Umbilical cord (tissue), 1 donor: ENCODE measurements at regions not wholly inside any gene's neighbourhood (a gene's known extent, or its start where the extent isn't known, plus 50 kb on each side); places are given as distances from the start of the nearest gene placed in this dataset.

Experiments used
- DNase-seq: peaks from one replicate; pipeline ENCODE4 v3.0.0-alpha.2; 2015; ENCODE audit warnings: low spot score

GRCh38 chr2:167431949-167432348, 543.7 kb downstream of the XIRP2 start:
- DNase-seq: no peak

DNA sequence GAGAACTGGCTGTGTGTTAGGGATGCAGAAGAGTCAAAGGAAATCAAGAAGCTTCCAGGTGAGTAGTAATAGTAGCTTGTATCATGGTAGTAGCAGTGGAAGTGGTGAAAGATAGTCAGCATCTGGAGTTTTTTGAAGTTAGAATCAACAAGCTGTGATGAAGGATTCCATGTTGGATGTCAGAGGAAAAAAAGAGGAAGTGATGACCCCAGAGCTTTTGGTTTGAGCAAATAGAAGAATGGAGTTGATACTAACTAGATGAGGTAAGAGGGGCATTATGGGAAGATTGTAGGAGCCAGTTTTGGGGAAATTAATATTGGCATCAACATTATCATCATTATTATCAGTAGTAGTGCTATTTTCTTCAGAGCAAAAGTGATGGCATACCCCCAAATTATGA, 542.2 kb downstream of the XIRP2 start:
- no peak for DNase-seq

GRCh38 chr2:167424803-167425755, 536.8 kb downstream of the XIRP2 start:
- no peak for DNase-seq

DNA sequence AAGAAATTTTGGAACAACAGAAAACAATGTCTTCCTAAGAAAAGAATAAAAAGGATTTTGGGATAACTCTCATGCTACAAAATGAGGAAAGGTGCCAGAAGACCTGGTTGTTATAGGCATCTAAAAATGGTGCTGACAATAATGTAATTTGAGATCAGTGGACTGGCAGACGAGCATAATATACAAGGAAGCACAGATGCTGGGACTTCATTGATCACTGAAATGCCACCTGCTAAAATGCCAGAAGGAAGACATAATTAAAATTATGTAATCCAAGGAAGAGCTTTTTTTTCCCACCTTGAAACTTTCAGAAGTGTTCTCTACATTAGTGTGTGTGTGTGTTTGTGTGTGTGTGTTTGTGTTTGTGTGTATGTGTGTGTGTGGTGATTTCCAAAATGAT, 535.9 kb downstream of the XIRP2 start:
- no peak for DNase-seq

DNA sequence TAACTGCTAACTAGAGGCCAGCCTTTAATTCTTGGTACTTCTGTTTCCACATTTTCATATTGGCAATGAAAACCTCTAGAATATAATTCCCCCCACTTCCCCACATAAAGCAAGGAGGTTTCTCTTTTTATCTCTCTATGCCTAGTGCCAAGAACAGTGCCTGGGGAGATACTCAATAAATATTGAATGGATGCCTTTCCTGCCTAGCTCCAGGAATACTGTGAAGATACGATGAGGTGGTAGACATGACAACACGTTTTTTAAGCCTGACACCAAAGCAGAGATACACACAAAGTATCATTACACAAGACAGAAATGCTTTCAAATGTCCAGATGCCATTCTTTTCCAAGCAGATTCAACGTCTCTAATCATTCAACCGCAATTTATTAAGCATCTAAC, 535.5 kb downstream of the XIRP2 start:
- no peak for DNase-seq

DNA sequence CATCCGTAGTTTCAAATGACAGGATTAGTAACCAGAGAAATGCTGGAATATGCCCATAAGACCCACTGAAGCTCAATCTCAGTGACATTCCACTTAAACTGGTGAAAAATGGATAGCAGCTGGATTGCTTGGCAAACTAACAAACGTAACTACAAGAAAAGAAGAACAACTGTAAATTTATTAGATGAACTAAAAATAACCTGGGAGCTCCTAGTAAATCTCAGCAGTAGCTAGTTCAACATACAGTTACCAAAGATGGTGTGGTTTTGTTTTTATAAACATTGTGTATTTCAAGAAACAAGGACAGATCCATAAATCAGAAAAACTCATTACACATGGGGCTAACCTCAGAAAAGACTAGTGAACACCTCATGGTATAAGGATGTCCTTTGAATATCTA, 531.9 kb downstream of the XIRP2 start:
- DNase-seq: peak; percentile 29

DNA sequence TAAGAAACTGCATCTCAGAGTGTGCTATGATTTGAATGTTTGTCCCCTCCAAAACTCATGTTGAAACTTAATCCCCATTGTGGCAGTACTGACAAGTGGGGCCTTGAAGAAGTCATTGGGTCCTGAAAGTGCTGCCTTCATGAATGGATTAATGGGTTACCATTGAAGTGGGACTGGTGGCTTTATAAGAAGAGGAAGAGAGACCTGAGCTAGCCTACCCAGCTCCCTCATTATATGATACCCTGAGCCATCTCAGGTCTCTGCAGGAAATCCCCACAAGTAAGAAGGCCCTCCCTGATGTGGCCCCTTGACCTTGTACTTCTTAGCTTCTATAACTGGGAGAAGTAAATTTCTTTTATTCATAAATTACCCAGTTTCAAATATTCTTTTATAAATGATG, 526.8 kb downstream of the XIRP2 start:
- DNase-seq: no peak

- DNase-seq: no peak
Observed at GRCh38 chr2:167411367-167411766, 523.1 kb downstream of the XIRP2 start.

- DNase-seq: no peak
Observed at GRCh38 chr2:167406558-167406957, 518.3 kb downstream of the XIRP2 start.

DNA sequence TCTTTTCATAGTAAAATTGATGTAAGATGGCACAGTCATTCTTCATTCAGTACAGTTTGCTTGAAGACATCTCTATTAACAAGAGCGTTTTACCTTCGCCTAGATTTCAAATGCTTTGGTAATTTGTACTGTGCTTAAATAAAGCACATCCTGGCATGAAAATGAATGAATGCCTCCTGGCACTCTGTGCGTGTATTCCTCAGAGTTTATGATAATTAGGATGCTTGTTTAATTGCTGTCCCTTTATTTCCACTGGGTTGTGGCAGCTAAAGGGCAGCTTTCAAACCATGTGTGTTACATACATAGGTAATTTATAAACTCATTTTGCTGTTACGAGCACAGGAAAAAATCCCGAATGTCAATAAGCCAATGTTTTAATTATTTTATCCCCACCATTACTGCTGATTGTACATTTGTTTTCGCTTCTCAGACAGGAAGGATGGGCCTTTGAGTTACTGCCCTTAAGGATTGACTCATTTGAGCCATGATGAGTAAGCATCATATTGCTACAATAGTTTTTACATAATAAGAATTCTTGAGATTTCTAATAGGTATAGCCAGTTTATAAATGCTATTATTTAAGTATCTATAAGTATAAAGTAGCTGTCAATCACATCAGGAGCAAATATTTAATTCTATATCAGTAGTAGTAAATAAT, 516.5 kb downstream of the XIRP2 start:
- no peak for DNase-seq

DNA sequence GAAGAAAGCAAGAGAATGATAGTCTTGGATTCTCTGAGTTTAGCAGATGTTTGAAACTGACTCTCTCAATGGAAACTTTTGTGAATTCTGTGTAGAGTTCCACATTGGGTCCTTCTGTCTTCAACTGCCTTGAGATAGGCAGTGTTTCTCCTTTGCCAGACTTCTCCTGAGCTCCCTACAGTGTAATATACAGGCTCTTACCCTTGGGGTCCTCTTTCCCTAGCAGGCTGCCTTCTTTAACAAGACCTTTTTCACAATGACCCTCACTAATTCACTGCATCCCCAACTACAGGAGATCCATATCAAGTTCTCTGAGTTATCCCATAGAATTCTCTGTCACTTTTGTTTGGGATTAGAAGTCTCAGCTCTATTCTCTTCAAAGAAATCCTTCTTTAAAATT, 513.0 kb downstream of the XIRP2 start:
- DNase-seq: no peak

GRCh38 chr2:167400546-167400945, 512.3 kb downstream of the XIRP2 start:
- no peak for DNase-seq

DNA sequence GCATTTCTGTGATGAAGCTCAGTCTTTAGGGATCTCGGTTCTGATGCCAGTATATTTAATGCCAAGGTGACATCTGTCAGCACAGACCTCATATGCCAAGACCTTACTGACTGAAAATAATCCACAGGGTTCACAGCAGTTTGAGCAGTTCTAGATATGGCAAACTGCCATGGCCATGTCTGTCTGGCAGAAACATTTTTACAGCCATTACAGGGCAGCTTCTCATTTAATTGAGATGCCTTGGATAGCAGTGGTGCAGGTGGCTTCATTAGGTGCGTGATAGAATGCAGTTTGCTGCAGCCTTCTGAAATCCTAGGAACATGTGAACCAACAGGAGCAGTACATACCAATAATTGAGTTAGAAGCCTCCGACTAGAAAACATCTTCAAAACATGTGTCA, 510.6 kb downstream of the XIRP2 start:
- no peak for DNase-seq

DNA sequence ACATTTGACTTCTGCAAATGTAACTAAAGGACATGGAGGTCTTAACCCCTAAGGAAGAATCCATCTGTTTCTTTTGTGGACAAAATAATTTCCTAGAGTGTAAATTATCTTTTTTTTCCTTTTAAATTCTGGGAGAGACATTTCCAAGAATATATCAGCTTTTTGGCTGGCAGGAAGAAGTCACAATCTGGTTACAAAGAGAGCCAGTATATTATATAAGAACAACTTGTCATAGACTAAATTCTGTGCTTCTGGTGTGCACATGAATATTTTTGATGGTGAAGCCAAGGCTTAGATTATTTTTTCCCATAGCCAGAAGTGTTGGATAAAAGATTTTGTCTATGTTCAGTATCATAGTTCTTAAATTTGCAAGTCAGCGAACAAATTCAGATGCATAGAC, 500.6 kb downstream of the XIRP2 start:
- DNase-seq: no peak

DNA sequence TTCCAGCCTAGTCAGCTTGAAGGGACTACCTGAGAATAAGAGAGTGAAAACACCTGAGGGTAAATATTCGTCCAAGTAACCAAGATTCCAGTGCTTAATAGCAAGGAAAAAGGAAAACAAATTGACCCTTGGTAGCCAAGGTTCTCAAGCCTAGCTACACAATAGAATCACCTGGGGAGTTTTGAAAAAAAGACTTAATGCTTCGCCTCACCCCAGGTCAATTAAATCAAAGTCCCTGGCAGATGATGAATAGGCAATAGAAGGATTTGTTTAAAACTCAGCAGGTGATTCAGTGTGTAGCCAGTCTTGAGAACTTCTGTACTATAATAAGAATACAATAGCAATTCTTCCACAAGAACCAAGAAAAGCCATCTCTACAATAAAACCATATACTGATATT, 500.2 kb downstream of the XIRP2 start:
- DNase-seq: no peak

DNA sequence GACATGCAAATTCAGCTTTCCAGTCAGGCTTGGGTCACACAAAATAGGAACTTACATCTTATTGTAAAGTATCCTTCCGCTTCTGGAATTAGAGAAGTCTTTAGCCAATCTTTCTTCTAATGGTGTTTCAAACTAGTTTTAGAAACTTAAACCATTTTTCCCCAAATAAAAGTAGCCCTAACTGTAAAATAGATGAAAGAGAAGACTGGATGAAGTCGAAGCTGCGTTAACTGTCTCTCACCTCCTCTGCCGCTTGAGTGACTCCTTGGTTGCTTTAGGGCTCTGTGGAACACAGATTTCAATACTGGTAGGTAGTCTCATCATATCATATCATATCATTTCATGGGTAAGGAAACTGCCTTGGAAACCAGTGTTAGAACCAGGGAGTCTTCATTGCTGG, 498.4 kb downstream of the XIRP2 start:
- DNase-seq: no peak

DNA sequence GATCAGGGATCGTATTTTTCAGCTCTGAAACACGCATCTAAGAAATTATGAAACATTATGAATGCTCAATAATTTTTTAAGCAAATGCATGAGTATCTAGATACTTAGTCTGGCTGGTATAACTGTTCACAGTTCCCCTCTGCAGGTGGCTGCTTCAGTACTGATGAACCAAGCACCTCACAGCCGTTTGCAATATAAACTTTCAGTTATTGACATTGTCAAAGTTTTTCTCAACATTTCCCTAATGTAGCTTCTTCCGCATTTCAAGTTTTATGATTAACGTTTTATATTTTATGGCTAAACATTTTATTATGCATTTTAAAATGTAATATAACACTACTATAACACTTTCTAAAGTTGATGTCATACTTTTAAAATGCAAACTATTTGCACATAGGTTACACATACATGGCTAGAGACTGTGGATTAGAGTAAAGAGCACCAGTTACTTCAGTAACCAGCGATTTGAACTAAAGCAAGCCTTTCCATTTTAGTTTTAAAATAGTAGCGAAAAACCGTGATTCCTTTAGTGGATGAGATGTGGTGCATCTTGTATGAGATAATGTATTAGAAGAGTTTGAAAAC, 495.4 kb downstream of the XIRP2 start:
- DNase-seq: no peak

GRCh38 chr2:167381349-167381748, 493.1 kb downstream of the XIRP2 start:
- DNase-seq: no peak

DNA sequence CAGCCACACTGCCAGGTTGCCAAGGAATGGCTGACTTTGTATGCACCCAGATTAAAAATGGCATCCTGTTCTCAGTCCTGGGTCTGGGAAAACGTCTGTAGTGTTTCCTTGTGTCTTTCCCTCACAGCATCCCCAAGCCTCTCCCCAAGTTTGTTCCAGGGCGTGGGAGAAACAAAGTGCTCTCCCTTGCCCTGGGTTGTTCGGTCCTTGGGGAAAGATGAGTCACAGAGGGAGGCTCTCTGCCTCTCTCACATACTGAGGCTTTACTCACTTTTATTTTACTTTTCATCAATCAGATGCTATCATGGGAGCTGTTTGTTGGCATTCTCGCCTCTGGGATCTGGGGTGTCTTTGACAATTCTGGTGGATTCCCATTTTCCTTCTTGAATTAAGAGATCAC, 492.3 kb downstream of the XIRP2 start:
- no peak for DNase-seq

DNA sequence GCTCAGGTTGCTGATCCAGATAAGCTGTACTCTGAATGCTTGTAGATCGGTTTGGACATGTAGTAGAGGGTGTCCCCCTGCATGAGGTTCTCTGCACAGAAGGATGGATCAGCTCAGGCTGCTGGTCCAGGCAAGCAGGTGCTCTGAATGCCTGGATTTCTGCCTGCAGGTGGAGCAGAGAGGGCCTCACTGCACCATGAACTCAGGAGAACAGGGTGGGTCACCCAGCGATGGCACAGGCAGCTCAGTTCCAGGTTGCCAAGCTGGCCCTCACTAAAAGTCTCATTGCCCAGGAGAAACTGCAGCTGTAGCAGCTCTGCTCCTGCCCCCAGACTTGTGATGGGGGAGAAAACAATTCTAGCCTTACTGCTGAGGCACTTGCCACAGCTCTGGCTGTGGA, 491.8 kb downstream of the XIRP2 start:
- no peak for DNase-seq

- DNase-seq: no peak
Observed at GRCh38 chr2:167369083-167369482, 480.8 kb downstream of the XIRP2 start.

DNA sequence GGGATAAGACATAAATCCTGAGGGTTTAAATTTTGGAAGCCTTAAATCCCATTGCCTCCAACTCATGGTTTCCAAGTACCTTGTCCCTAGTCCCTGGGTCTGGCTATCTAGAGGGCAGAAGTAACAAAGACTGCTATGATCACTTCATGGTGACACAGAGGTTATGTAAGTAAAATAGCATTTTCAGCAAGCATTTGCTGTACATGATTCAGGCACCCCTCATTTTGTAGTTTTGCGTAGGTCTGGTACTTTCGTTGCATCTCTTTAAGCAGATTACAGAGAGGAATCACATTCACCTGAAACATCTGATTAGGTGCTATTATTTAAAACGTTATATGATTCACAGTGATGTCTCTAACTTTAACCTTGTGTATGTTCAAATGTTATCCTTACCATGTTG, 480.1 kb downstream of the XIRP2 start:
- no peak for DNase-seq

- DNase-seq: peak; percentile 7
Observed at GRCh38 chr2:167365216-167365615, 476.9 kb downstream of the XIRP2 start.
